ENCODE measurements at regions not wholly inside any gene's neighbourhood (a gene's known extent, or its start where the extent isn't known, plus 50 kb on each side); places are given as distances from the start of the nearest gene placed in this dataset.
"Not testable (repeated sequence)": the region's sequence is repeated elsewhere in the genome, so short reads cannot be mapped to it uniquely, and the experiment has no call there.

- not testable (repeated sequence) for DNase-seq
These were observed 286.6 kb upstream of the C1QTNF3 start for GRCh38 chr5:34329611-34330108.

- DNase-seq: not testable (repeated sequence)
These were observed 289.0 kb upstream of the C1QTNF3 start for GRCh38 chr5:34331928-34332454.

GRCh38 chr5:34339408-34340001 is 296.5 kb upstream of the C1QTNF3 start:
- DNase-seq: not testable (repeated sequence)

- DNase-seq: not testable (repeated sequence)
These were observed 301.7 kb upstream of the RAI14 start for GRCh38 chr5:34354440-34354839.

- not testable (repeated sequence) for DNase-seq
These were observed 284.7 kb upstream of the RAI14 start for GRCh38 chr5:34371417-34371816.

- DNase-seq: not testable (repeated sequence)
These were observed 284.3 kb upstream of the RAI14 start for GRCh38 chr5:34371817-34372216.

GRCh38 chr5:34372739-34373138 is 283.4 kb upstream of the RAI14 start:
- not testable (repeated sequence) for DNase-seq

- not testable (repeated sequence) for DNase-seq
These were observed 278.5 kb upstream of the RAI14 start for GRCh38 chr5:34377651-34378050.

- DNase-seq: not testable (repeated sequence)
These were observed 277.6 kb upstream of the RAI14 start for GRCh38 chr5:34378498-34378897.

GRCh38 chr5:34388754-34389153 is 267.4 kb upstream of the RAI14 start:
- not testable (repeated sequence) for DNase-seq

- DNase-seq: no peak
These were observed 246.8 kb upstream of the RAI14 start for GRCh38 chr5:34409373-34409772.

- DNase-seq: no peak
These were observed 245.6 kb upstream of the RAI14 start for GRCh38 chr5:34410411-34411139.

- DNase-seq: no peak
These were observed 244.4 kb upstream of the RAI14 start for GRCh38 chr5:34411470-34412346.

GRCh38 chr5:34412736-34413135 is 243.4 kb upstream of the RAI14 start:
- DNase-seq: no peak

GRCh38 chr5:34415559-34416198 is 240.4 kb upstream of the RAI14 start:
- no peak for DNase-seq

GRCh38 chr5:34416501-34417008 is 239.6 kb upstream of the RAI14 start:
- no peak for DNase-seq

- DNase-seq: not testable (repeated sequence)
These were observed 235.9 kb upstream of the RAI14 start for GRCh38 chr5:34420191-34420590.

GRCh38 chr5:34436761-34437501 is 219.2 kb upstream of the RAI14 start:
- DNase-seq: no peak

GRCh38 chr5:34439601-34440000 is 216.5 kb upstream of the RAI14 start:
- no peak for DNase-seq

- not testable (repeated sequence) for DNase-seq
These were observed 214.4 kb upstream of the RAI14 start for GRCh38 chr5:34441767-34442166.

- no peak for DNase-seq
These were observed 208.7 kb upstream of the RAI14 start for GRCh38 chr5:34447424-34447823.

Measured in central memory CD4-positive, alpha-beta T cell (primary cell).